ENCODE measurements at regions not wholly inside any gene's neighbourhood (a gene's known extent, or its start where the extent isn't known, plus 50 kb on each side); places are given as distances from the start of the nearest gene placed in this dataset.

GRCh38 chr22:48630848-48631247 is 1196.8 kb downstream of the BRD1 start:
- H3K4me2 ChIP-seq (ENCODE audit: low read length), result no peak overlapping the region
- no peaks in the 10 kb centered on the region for H3F3A ChIP-seq (ENCODE audit: low read length, unreplicated experiment)
- no peaks in the 10 kb centered on the region for H3K4me1 ChIP-seq (ENCODE audit: insufficient read depth, low read length)
- H4K20me1 ChIP-seq (ENCODE audit: low read length), result no peaks in the 10 kb centered on the region
- no peak overlapping the region for H3K27ac ChIP-seq (ENCODE audit: low read length)
- POLR2A ChIA-PET (ENCODE audit: unreplicated experiment), result no interaction called here
- ATAC-seq, result no peak
- H3K4me3 ChIP-seq (ENCODE audit: low read length), result no peak overlapping the region
- H3K9ac ChIP-seq (ENCODE audit: low read length), result no peak overlapping the region
- DNase-seq, result no peak
- no peak for TF ChIP-seq CTCF (conservative IDR thresholded peaks at IDR 0.05; ENCODE audit: low read depth, low read length)
- no peak for TF ChIP-seq EZH2phosphoT487 (IDR thresholded peaks at IDR 0.05; ENCODE audit: borderline replicate concordance, low read length)
- TF ChIP-seq EZH2 (IDR thresholded peaks at IDR 0.05; ENCODE audit: low read length, unreplicated experiment), result no peak
- no peaks in the 10 kb centered on the region for H3K27me3 ChIP-seq (ENCODE audit: low read length)
- no peaks in the 10 kb centered on the region for H3K79me2 ChIP-seq (ENCODE audit: low read length)
- no peaks in the 10 kb centered on the region for H3K9me2 ChIP-seq (replicated peaks; ENCODE audit: low read length)
- no peaks in the 10 kb centered on the region for H3K36me3 ChIP-seq (ENCODE audit: low read depth, low read length)
- H2AFZ ChIP-seq (ENCODE audit: low read length), result no peak overlapping the region
- BruUV-seq (replicated peaks), result no TSS peak
- CTCF ChIA-PET, result no interaction called here
- intact Hi-C loops (cut with micrococcal nuclease), result no loop called here
- H3K9me3 ChIP-seq (ENCODE audit: low read length), result no peaks in the 10 kb centered on the region

GRCh38 chr22:48630433-48630754 is 1197.3 kb downstream of the BRD1 start:
- H3K9me3 ChIP-seq (ENCODE audit: low read length), result no peaks in the 10 kb centered on the region
- no TSS peak for BruUV-seq (replicated peaks)
- no peak for ATAC-seq
- no peak overlapping the region for H3K27ac ChIP-seq (ENCODE audit: low read length)
- H3K4me3 ChIP-seq (ENCODE audit: low read length), result no peak overlapping the region
- H3F3A ChIP-seq (ENCODE audit: low read length, unreplicated experiment), result no peaks in the 10 kb centered on the region
- no peaks in the 10 kb centered on the region for H3K9me2 ChIP-seq (replicated peaks; ENCODE audit: low read length)
- H3K4me1 ChIP-seq (ENCODE audit: insufficient read depth, low read length), result no peaks in the 10 kb centered on the region
- H3K27me3 ChIP-seq (ENCODE audit: low read length), result no peaks in the 10 kb centered on the region
- no peaks in the 10 kb centered on the region for H4K20me1 ChIP-seq (ENCODE audit: low read length)
- POLR2A ChIA-PET (ENCODE audit: unreplicated experiment), result no interaction called here
- no peak overlapping the region for H3K9ac ChIP-seq (ENCODE audit: low read length)
- H3K4me2 ChIP-seq (ENCODE audit: low read length), result no peak overlapping the region
- no peak overlapping the region for H2AFZ ChIP-seq (ENCODE audit: low read length)
- CTCF ChIA-PET, result no interaction called here
- DNase-seq, result no peak
- H3K79me2 ChIP-seq (ENCODE audit: low read length), result no peaks in the 10 kb centered on the region
- no peak for TF ChIP-seq CTCF (conservative IDR thresholded peaks at IDR 0.05; ENCODE audit: low read depth, low read length)
- no peak for TF ChIP-seq EZH2 (IDR thresholded peaks at IDR 0.05; ENCODE audit: low read length, unreplicated experiment)
- no peak for TF ChIP-seq EZH2phosphoT487 (IDR thresholded peaks at IDR 0.05; ENCODE audit: borderline replicate concordance, low read length)
- H3K36me3 ChIP-seq (ENCODE audit: low read depth, low read length), result no peaks in the 10 kb centered on the region
- intact Hi-C loops (cut with micrococcal nuclease), result no loop called here

GRCh38 chr22:48629631-48630432 is 1197.8 kb downstream of the BRD1 start:
- intact Hi-C loops (cut with micrococcal nuclease), result no loop called here
- no TSS peak for BruUV-seq (replicated peaks)
- Histone ChIP-seq H3K4me1 (ENCODE audit: insufficient read depth, low read length) (no peaks in the 10 kb centered on the region), H3K27me3 (ENCODE audit: low read length) (no peaks in the 10 kb centered on the region), H3K9me3 (ENCODE audit: low read length) (no peaks in the 10 kb centered on the region), H2AFZ (ENCODE audit: low read length) (no peak overlapping the region), H3K4me2 (ENCODE audit: low read length) (no peak overlapping the region), H4K20me1 (ENCODE audit: low read length) (no peaks in the 10 kb centered on the region), H3K27ac (ENCODE audit: low read length) (no peak overlapping the region), H3F3A (ENCODE audit: low read length, unreplicated experiment) (no peaks in the 10 kb centered on the region), H3K4me3 (ENCODE audit: low read length) (no peak overlapping the region), H3K9me2 (replicated peaks; ENCODE audit: low read length) (no peaks in the 10 kb centered on the region), H3K36me3 (ENCODE audit: low read depth, low read length) (no peaks in the 10 kb centered on the region), H3K9ac (ENCODE audit: low read length) (no peak overlapping the region), H3K79me2 (ENCODE audit: low read length) (no peaks in the 10 kb centered on the region)
- ChIA-PET POLR2A (ENCODE audit: unreplicated experiment) (no interaction called here), CTCF (no interaction called here)
- ATAC-seq (no peak), DNase-seq (no peak)
- TF ChIP-seq CTCF (conservative IDR thresholded peaks at IDR 0.05; ENCODE audit: low read depth, low read length) (no peak), EZH2 (IDR thresholded peaks at IDR 0.05; ENCODE audit: low read length, unreplicated experiment) (no peak), EZH2phosphoT487 (IDR thresholded peaks at IDR 0.05; ENCODE audit: borderline replicate concordance, low read length) (no peak)

All from PC-3 (cell line).